Stimulated activated effector memory CD8-positive, alpha-beta T cell treated with anti-CD3 and anti-CD28 coated beads, Interleukin-12 subunit alpha, Interleukin-12 subunit beta, amount 100 ng/mL, for 72 hours (primary cell): ENCODE measurements at regions not wholly inside any gene's neighbourhood (a gene's known extent, or its start where the extent isn't known, plus 50 kb on each side); places are given as distances from the start of the nearest gene placed in this dataset.

ENCODE experiments used
- ATAC-seq: fragments of 150-1000 bp; cut with Tn5 transposase; 2 replicates; pipeline ENCODE4 v1.10.0; 2021
- DNase-seq, 2 donors: peaks; one replicate each; pipeline ENCODE4 v3.0.0; 2021 to 2022; ENCODE audit warnings: low spot score in 2 of 2
- H3K27ac Mint-ChIP-seq: one replicate; pipeline ENCODE4 v1.8.0; 2022; ENCODE audit warnings: mild to moderate bottlenecking, mixed read lengths
- H3K36me3 Mint-ChIP-seq: one replicate; pipeline ENCODE4 v1.8.0; 2022; ENCODE audit warnings: mild to moderate bottlenecking, mixed read lengths
- H3K4me1 Mint-ChIP-seq: one replicate; pipeline ENCODE4 v1.8.0; 2022; ENCODE audit warnings: mixed read lengths
- H3K4me3 Mint-ChIP-seq: one replicate; pipeline ENCODE4 v1.8.0; 2022; ENCODE audit warnings: mild to moderate bottlenecking, mixed read lengths
- H3K9me3 Mint-ChIP-seq: one replicate; pipeline ENCODE4 v1.8.0; 2022; ENCODE audit warnings: mixed read lengths

DNA sequence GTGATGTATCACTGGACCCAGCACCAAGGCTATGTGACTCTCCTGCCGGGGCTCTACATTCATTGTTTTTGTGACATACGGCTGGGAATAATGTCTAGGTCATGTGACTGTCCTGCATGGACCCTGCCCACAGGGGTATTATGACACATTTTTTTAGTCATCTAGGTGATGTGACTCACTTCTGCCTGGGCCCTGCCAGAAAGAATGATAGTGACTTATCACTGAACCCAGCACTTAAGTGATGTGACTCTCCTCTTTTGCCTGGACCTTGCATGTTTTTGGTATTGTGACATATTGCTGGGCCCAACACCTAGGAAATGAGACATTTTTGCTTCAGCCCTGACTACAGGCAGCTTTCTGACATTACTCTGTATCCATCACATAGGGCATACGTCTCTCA is 51.1 kb upstream of the ZNF107 start:
- no peak overlapping the region for H3K4me3 Mint-ChIP-seq
- no peak overlapping the region for H3K27ac Mint-ChIP-seq
- H3K9me3 Mint-ChIP-seq = no peaks in the 10 kb centered on the region

DNA sequence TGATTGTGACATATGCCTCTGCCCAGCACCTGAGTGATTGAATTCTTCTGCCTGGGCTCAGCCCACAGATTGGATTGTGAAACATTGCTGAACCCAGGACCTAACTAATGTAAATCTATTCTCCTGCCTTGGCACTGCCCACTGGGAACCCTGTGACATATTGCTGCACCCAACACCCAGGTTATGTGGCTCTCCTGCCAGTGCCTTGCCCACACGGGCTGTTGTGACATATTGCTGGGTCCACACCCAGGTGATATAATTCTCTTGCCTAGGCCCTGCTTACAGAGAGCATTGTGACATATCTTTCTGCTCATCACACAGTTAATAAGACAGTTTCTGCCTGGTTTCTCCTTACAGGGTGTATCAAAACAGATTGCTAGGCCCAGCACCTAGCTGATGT is 50.8 kb upstream of the ZNF680 start:
- Mint-ChIP-seq H3K9me3 (no peaks in the 10 kb centered on the region), H3K4me1 (no peaks in the 10 kb centered on the region), H3K4me3 (no peak overlapping the region), H3K27ac (no peak overlapping the region), H3K36me3 (no peaks in the 10 kb centered on the region)
- DNase-seq (no peak), ATAC-seq (no peak)

More for the DNA sequence above, 51.1 kb upstream of the ZNF107 start:
- Mint-ChIP-seq H3K36me3 (no peaks in the 10 kb centered on the region), H3K4me1 (no peaks in the 10 kb centered on the region)
- ATAC-seq (peak; percentile 61), DNase-seq (no peak)
